HG02884 (cell line): ENCODE measurements at regions not wholly inside any gene's neighbourhood (a gene's known extent, or its start where the extent isn't known, plus 50 kb on each side); places are given as distances from the start of the nearest gene placed in this dataset.
A peak's percentile ranks its signal among the peaks of the same experiment; 100 is the strongest.

Experiments used
- ATAC-seq: cut with Tn5 transposase; IDR thresholded peaks from one replicate; pipeline ENCODE4 v1.9.1; 2021; ENCODE audit warnings: mild to moderate bottlenecking, moderate library complexity; ENCODE audit not compliant: unreplicated experiment

- no peak for ATAC-seq
Observed at GRCh38 chr4:90007494-90008167, 113.0 kb downstream of the MMRN1 start.

GRCh38 chr4:90012918-90013317, 114.3 kb upstream of the CCSER1 start:
- ATAC-seq, result no peak

GRCh38 chr4:90024519-90024918, 102.7 kb upstream of the CCSER1 start:
- ATAC-seq, result no peak

GRCh38 chr4:90025248-90025647, 101.9 kb upstream of the CCSER1 start:
- no peak for ATAC-seq

GRCh38 chr4:90027565-90027964, 99.6 kb upstream of the CCSER1 start:
- ATAC-seq, result peak; percentile 93

- ATAC-seq, result no peak
Observed at GRCh38 chr4:90028460-90028859, 98.7 kb upstream of the CCSER1 start.

GRCh38 chr4:90030202-90030601, 97.0 kb upstream of the CCSER1 start:
- ATAC-seq, result no peak

- no peak for ATAC-seq
Observed at GRCh38 chr4:90030953-90031352, 96.2 kb upstream of the CCSER1 start.

- no peak for ATAC-seq
Observed at GRCh38 chr4:90039122-90039521, 88.1 kb upstream of the CCSER1 start.

GRCh38 chr4:90051999-90052398, 75.2 kb upstream of the CCSER1 start:
- no peak for ATAC-seq

- no peak for ATAC-seq
Observed at GRCh38 chr4:90057091-90057490, 70.1 kb upstream of the CCSER1 start.

- no peak for ATAC-seq
Observed at GRCh38 chr4:90060039-90060438, 67.2 kb upstream of the CCSER1 start.

- ATAC-seq, result no peak
Observed at GRCh38 chr4:90061881-90062280, 65.3 kb upstream of the CCSER1 start.

- no peak for ATAC-seq
Observed at GRCh38 chr4:90064196-90064595, 63.0 kb upstream of the CCSER1 start.

- ATAC-seq, result no peak
Observed at GRCh38 chr4:90069151-90069550, 58.0 kb upstream of the CCSER1 start.

- peak; percentile 79 for ATAC-seq
Observed at GRCh38 chr4:90071289-90072235, 55.6 kb upstream of the CCSER1 start.

- no peak for ATAC-seq
Observed at GRCh38 chr4:90074322-90074886, 52.8 kb upstream of the CCSER1 start.
